ENCODE measurements at regions not wholly inside any gene's neighbourhood (a gene's known extent, or its start where the extent isn't known, plus 50 kb on each side); places are given as distances from the start of the nearest gene placed in this dataset.

DNA sequence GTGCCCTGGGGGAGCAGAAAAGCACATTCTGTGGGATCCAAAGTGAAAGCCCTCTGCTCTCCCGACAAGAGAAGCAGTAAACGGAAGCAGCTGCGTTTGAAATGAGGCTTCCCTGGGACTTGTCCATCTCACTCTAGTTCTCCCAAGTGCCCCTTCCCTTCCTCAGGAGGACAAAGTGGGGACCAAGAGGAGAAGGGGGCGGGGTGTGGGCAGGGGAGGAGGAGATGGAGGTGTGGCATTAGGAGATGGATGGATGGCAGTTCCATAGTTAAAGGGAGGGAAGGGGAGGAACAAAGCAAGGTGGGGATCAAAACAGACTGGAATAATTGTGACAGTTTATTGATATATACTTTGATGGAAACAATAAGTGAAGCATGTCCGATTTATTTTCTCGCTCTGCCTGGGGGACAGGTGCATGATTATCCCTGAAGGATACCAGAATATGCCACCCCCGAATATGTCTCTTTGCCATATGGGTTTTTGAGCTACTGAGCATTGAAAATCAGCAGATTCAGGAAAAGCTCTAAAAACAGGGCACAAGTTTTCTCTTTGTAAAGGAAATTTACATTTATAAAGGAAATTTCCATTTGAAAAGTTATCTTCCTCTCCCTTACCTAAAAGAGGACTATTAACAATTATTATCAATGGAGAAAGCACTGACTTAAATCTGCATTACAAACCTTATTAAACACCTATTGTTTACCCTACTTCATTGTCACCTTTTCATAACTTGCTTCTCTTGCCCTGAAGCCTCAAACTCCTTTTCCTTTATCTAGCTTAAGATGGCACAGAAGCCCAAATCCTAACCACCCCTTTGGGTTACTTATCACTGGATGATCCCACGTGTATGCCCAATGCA lies 58.9 kb upstream of the DAZL start:
- ChIA-PET POLR2A (no interaction called here), CTCF (no interaction called here)
- in situ Hi-C loops (cut with HindIII; ENCODE audit: low pct_unique_long_range_greater_than_20kb, low sequenced_read_pairs) (no loop called here), intact Hi-C loops (cut with micrococcal nuclease; ENCODE audit: unreplicated experiment) (no loop called here)
- Histone ChIP-seq H3K27ac (ENCODE audit: low read length) (no peak overlapping the region), H3K4me3 (ENCODE audit: low read depth in 2 of 2, low read length in 2 of 2) (0 out of 4 replicates have a peak overlapping the region, but pooled peaks of 1 of the 2 experiments have one; percentile 14), H3K27me3 (ENCODE audit: control insufficient read depth, insufficient read depth, low read length) (no peaks in the 10 kb centered on the region), H3K9me3 (ENCODE audit: control insufficient read depth, insufficient read depth, low read depth, low read length) (no peaks in the 10 kb centered on the region), H3K4me1 (ENCODE audit: control insufficient read depth, insufficient read depth, low read length) (no peaks in the 10 kb centered on the region), H3K36me3 (ENCODE audit: control insufficient read depth, insufficient read depth, low read length) (no peaks in the 10 kb centered on the region)
- BruUV-seq (replicated peaks) = no TSS peak
- TF ChIP-seq, protein P1, sequence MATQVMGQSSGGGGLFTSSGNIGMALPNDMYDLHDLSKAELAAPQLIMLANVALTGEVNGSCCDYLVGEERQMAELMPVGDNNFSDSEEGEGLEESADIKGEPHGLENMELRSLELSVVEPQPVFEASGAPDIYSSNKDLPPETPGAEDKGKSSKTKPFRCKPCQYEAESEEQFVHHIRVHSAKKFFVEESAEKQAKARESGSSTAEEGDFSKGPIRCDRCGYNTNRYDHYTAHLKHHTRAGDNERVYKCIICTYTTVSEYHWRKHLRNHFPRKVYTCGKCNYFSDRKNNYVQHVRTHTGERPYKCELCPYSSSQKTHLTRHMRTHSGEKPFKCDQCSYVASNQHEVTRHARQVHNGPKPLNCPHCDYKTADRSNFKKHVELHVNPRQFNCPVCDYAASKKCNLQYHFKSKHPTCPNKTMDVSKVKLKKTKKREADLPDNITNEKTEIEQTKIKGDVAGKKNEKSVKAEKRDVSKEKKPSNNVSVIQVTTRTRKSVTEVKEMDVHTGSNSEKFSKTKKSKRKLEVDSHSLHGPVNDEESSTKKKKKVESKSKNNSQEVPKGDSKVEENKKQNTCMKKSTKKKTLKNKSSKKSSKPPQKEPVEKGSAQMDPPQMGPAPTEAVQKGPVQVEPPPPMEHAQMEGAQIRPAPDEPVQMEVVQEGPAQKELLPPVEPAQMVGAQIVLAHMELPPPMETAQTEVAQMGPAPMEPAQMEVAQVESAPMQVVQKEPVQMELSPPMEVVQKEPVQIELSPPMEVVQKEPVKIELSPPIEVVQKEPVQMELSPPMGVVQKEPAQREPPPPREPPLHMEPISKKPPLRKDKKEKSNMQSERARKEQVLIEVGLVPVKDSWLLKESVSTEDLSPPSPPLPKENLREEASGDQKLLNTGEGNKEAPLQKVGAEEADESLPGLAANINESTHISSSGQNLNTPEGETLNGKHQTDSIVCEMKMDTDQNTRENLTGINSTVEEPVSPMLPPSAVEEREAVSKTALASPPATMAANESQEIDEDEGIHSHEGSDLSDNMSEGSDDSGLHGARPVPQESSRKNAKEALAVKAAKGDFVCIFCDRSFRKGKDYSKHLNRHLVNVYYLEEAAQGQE (IDR thresholded peaks at IDR 0.05; ENCODE audit: insufficient read depth in 1 of 2, low read depth in 2 of 2, low read length in 1 of 2) = no peak
- no peak for TF ChIP-seq TCF7L2 (IDR thresholded peaks at IDR 0.05; ENCODE audit: low read depth, low read length)
- no peak for TF ChIP-seq SIN3A (IDR thresholded peaks at IDR 0.05; ENCODE audit: borderline replicate concordance, insufficient read depth, low read depth, low read length)
- no peak for TF ChIP-seq POLR2AphosphoS5 (IDR thresholded peaks at IDR 0.05; ENCODE audit: low read depth, low read length)
- TF ChIP-seq, protein P2, sequence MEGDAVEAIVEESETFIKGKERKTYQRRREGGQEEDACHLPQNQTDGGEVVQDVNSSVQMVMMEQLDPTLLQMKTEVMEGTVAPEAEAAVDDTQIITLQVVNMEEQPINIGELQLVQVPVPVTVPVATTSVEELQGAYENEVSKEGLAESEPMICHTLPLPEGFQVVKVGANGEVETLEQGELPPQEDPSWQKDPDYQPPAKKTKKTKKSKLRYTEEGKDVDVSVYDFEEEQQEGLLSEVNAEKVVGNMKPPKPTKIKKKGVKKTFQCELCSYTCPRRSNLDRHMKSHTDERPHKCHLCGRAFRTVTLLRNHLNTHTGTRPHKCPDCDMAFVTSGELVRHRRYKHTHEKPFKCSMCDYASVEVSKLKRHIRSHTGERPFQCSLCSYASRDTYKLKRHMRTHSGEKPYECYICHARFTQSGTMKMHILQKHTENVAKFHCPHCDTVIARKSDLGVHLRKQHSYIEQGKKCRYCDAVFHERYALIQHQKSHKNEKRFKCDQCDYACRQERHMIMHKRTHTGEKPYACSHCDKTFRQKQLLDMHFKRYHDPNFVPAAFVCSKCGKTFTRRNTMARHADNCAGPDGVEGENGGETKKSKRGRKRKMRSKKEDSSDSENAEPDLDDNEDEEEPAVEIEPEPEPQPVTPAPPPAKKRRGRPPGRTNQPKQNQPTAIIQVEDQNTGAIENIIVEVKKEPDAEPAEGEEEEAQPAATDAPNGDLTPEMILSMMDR (IDR thresholded peaks at IDR 0.05) = no peak
- no peak for ATAC-seq
- no peak for DNase-seq (ENCODE audit: low read depth, low spot score)

DNA sequence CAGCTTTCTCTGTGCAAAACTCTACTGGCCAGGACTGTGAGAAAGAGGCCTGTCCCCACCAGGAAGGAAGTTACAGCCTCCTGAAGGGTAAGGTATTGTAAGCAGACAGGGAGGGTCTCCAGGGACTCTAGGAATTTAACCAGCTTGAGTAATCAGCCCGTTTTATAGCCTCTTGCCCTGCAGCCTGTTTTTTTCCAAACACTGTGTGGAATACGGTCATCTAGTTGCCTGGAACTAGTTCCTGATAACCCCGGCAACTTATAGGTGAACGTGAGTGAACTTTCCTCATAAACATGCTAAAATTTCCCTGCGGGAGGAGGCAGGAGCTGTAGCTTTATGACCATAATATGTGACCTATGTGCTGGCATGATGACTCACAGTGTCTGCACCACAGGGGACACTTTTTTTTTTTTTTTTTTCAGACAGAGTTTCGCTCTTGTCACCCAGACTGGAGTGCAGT lies 60.1 kb upstream of the DAZL start:
- ChIA-PET POLR2A (no interaction called here), CTCF (no interaction called here)
- TF ChIP-seq POLR2AphosphoS5 (IDR thresholded peaks at IDR 0.05; ENCODE audit: low read depth, low read length) (no peak), SIN3A (IDR thresholded peaks at IDR 0.05; ENCODE audit: borderline replicate concordance, insufficient read depth, low read depth, low read length) (no peak), TCF7L2 (IDR thresholded peaks at IDR 0.05; ENCODE audit: low read depth, low read length) (no peak)
- TF ChIP-seq, protein P1 (IDR thresholded peaks at IDR 0.05; ENCODE audit: insufficient read depth in 1 of 2, low read depth in 2 of 2, low read length in 1 of 2) = no peak
- TF ChIP-seq, protein P2 (IDR thresholded peaks at IDR 0.05) = no peak
- Histone ChIP-seq H3K4me3 (ENCODE audit: low read depth in 2 of 2, low read length in 2 of 2) (no peak overlapping the region), H3K4me1 (ENCODE audit: control insufficient read depth, insufficient read depth, low read length) (no peaks in the 10 kb centered on the region), H3K27me3 (ENCODE audit: control insufficient read depth, insufficient read depth, low read length) (no peaks in the 10 kb centered on the region), H3K36me3 (ENCODE audit: control insufficient read depth, insufficient read depth, low read length) (no peaks in the 10 kb centered on the region), H3K9me3 (ENCODE audit: control insufficient read depth, insufficient read depth, low read depth, low read length) (no peaks in the 10 kb centered on the region), H3K27ac (ENCODE audit: low read length) (no peak overlapping the region)
- intact Hi-C loops (cut with micrococcal nuclease; ENCODE audit: unreplicated experiment) = no loop called here
- ATAC-seq (no peak), DNase-seq (ENCODE audit: low read depth, low spot score) (no peak)
- in situ Hi-C loops (cut with HindIII; ENCODE audit: low pct_unique_long_range_greater_than_20kb, low sequenced_read_pairs) = no loop called here
- no TSS peak for BruUV-seq (replicated peaks)

All from Panc1 (cell line).